ENCODE measurements at regions not wholly inside any gene's neighbourhood (a gene's known extent, or its start where the extent isn't known, plus 50 kb on each side); places are given as distances from the start of the nearest gene placed in this dataset.
"Not testable (repeated sequence)": the region's sequence is repeated elsewhere in the genome, so short reads cannot be mapped to it uniquely, and the experiment has no call there.

DNA sequence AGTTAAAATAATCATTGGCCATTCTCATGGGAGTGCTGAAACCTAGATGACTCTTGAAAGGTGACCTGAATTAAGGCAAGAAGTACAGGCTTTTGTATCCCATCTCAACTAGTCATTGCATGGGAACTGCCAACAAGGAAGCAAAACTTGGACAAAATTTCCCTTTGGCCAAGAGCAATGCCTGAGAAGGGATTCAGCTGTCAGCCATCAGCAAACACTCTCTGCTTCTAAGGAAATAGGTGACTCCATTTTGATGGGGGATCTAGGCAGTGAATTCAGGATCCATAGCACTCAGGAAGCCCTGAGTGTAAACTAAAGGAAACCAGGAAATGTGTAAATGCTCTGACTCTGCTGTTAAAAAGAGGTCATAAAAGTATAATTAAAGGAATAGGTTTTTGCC is 221.5 kb upstream of the TMEM229A start:
- TF ChIP-seq, protein P1, sequence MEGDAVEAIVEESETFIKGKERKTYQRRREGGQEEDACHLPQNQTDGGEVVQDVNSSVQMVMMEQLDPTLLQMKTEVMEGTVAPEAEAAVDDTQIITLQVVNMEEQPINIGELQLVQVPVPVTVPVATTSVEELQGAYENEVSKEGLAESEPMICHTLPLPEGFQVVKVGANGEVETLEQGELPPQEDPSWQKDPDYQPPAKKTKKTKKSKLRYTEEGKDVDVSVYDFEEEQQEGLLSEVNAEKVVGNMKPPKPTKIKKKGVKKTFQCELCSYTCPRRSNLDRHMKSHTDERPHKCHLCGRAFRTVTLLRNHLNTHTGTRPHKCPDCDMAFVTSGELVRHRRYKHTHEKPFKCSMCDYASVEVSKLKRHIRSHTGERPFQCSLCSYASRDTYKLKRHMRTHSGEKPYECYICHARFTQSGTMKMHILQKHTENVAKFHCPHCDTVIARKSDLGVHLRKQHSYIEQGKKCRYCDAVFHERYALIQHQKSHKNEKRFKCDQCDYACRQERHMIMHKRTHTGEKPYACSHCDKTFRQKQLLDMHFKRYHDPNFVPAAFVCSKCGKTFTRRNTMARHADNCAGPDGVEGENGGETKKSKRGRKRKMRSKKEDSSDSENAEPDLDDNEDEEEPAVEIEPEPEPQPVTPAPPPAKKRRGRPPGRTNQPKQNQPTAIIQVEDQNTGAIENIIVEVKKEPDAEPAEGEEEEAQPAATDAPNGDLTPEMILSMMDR (IDR thresholded peaks at IDR 0.05; ENCODE audit: low read depth, low read length): no peak
- POLR2A ChIA-PET: no interaction called here
- DNase-seq (ENCODE audit: low read depth, low spot score): no peak
- Histone ChIP-seq H3K27me3 (ENCODE audit: control insufficient read depth, insufficient read depth, low read length) (no peaks in the 10 kb centered on the region), H3K27ac (ENCODE audit: low read depth, low read length) (no peak overlapping the region), H3K9me3 (ENCODE audit: control insufficient read depth, insufficient read depth, low read length) (no peaks in the 10 kb centered on the region), H3K4me3 (ENCODE audit: low read depth, low read length) (no peak overlapping the region)
- CTCF ChIA-PET: no interaction called here

DNA sequence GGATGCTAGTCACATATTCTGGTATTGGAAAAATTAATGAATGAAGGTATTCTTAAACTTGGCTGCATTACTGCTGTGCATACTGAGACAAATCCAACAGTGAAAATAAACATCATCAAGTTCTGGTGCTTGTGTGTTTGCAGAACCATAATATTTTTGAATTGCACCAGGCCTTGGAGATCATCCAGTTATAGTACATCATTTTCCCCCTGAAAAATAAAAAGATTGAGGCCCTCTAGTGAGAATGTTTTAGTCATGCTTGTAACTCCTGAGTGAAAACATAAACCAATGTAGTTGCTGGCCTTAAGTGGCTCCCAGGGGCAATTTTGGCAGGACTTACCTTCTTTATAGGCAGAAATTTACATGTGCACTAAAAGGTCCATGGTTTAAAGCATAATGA is 218.8 kb upstream of the TMEM229A start:
- ChIA-PET CTCF (interaction anchor here (3.3 kb wide), 1 partner anchor 514 kb away, joined by 15 read pairs; the partner anchor contains the start of gene GPR37), POLR2A (no interaction called here)
- Histone ChIP-seq H3K9me3 (ENCODE audit: control insufficient read depth, insufficient read depth, low read length) (no peaks in the 10 kb centered on the region), H3K4me3 (ENCODE audit: low read depth, low read length) (no peak overlapping the region), H3K27me3 (ENCODE audit: control insufficient read depth, insufficient read depth, low read length) (no peaks in the 10 kb centered on the region), H3K27ac (ENCODE audit: low read depth, low read length) (no peak overlapping the region)
- TF ChIP-seq, protein P1 (IDR thresholded peaks at IDR 0.05; ENCODE audit: low read depth, low read length): no peak
- DNase-seq (ENCODE audit: low read depth, low spot score): no peak

DNA sequence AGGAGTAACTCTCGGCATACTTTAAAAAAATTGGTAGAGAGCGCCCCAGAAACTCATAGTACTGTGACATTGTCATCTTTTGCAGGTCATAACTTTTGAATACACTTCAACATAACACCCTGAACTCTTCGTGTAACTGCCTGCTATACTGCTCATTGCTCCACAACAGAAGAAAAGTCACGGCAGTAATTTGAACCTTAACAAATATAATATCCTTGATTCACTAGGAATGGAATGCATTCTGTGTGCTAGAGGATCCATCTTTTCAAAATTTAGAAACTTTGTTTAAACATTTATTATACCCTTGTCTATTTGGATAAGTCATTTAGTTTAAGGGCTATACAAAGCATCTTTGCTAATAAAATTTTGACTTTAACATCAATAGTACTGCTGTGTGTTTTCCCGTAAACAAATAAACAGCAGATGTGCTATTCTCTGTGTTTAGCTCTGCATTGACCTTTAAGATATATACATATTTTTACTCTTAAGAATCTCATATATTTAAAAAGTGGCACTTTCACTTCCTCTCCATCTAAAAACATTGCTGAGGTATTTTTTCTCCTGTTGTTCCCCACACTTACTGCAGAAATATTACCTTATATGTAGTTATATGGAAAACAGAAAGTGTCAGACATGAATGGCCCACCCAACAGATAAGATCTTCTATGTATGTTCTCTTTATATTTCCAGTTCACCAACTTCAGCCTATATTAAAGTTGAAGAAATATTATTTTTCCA is 217.6 kb upstream of the TMEM229A start:
- H3K27me3 ChIP-seq (ENCODE audit: control insufficient read depth, insufficient read depth, low read length): no peaks in the 10 kb centered on the region
- CTCF ChIA-PET: interaction anchor here (3.3 kb wide), 1 partner anchor 515 kb away, joined by 15 read pairs; the partner anchor contains the start of gene GPR37
- no peaks in the 10 kb centered on the region for H3K9me3 ChIP-seq (ENCODE audit: control insufficient read depth, insufficient read depth, low read length)
- H3K27ac ChIP-seq (ENCODE audit: low read depth, low read length): no peak overlapping the region
- POLR2A ChIA-PET: interaction anchor here (1.1 to 1.3 kb wide), 2 partner anchors 207 to 515 kb away, joined by 3 to 4 read pairs; partner anchors contain the start of gene GPR37
- no peak overlapping the region for H3K4me3 ChIP-seq (ENCODE audit: low read depth, low read length)
- TF ChIP-seq, protein P1 (IDR thresholded peaks at IDR 0.05; ENCODE audit: low read depth, low read length): no peak
- DNase-seq (ENCODE audit: low read depth, low spot score): no peak

DNA sequence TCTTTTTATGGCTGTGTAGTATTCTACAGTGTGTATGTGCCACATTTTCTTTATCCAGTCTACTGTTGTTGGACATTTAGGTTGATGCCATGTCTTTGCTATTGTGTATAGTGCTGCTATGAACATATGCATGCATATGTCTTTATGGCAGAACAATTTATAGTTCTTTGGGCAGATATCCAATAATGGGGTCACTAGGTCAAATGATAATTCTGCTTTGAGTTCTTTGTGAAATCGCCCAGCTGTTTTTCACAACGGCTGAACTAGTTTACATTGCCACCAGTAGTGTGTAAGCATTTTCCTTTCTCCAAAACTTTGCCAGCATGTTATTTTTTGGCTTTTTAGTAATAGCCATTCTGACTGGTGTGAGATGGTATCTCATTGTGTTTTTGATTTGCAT is 214.8 kb upstream of the TMEM229A start:
- POLR2A ChIA-PET: no interaction called here
- no peaks in the 10 kb centered on the region for H3K27me3 ChIP-seq (ENCODE audit: control insufficient read depth, insufficient read depth, low read length)
- CTCF ChIA-PET: interaction anchor here (2.7 kb wide), 1 partner anchor 92 kb away, joined by 8 read pairs; no protein-coding TSS in a partner anchor
- TF ChIP-seq, protein P1 (IDR thresholded peaks at IDR 0.05; ENCODE audit: low read depth, low read length): no peak
- no peak overlapping the region for H3K27ac ChIP-seq (ENCODE audit: low read depth, low read length)
- no peak for DNase-seq (ENCODE audit: low read depth, low spot score)
- H3K9me3 ChIP-seq (ENCODE audit: control insufficient read depth, insufficient read depth, low read length): no peaks in the 10 kb centered on the region
- no peak overlapping the region for H3K4me3 ChIP-seq (ENCODE audit: low read depth, low read length)

DNA sequence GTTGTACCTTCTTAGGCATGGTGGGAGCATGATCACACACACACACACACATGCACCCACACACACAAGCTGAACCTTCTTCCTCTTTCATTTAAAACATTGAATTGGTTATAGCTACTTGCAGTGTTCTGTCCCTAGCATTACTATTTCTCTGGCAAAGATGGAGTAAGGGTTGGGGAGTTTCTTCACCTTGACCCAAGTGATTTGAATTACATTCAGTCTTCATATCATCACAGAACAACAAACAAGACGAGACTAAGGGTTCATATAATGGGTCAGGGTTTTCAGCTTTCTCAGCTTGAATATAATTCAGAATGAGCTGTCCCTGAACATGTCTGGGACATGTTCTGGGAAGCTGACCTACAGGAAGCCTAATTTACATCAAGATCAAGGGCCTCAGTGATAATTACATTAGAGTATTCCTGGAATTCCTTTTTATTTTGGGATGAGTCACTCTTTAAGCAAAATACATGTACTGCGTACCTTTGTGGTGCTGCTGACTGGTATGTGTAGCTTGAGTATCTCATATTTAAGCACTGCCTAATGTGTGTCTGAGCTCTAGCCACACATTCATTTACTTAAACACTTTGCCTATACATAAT is 213.5 kb upstream of the TMEM229A start:
- DNase-seq (ENCODE audit: low read depth, low spot score): no peak
- POLR2A ChIA-PET: no interaction called here
- CTCF ChIA-PET: interaction anchor here (1.2 to 1.8 kb wide), 2 partner anchors 30 to 519 kb away, joined by 4 to 8 read pairs; partner anchors contain the start of gene GPR37
- Histone ChIP-seq H3K4me3 (ENCODE audit: low read depth, low read length) (no peak overlapping the region), H3K9me3 (ENCODE audit: control insufficient read depth, insufficient read depth, low read length) (no peaks in the 10 kb centered on the region), H3K27me3 (ENCODE audit: control insufficient read depth, insufficient read depth, low read length) (no peaks in the 10 kb centered on the region), H3K27ac (ENCODE audit: low read depth, low read length) (peak overlapping the region; percentile 13)
- TF ChIP-seq, protein P1 (IDR thresholded peaks at IDR 0.05; ENCODE audit: low read depth, low read length): no peak

DNA sequence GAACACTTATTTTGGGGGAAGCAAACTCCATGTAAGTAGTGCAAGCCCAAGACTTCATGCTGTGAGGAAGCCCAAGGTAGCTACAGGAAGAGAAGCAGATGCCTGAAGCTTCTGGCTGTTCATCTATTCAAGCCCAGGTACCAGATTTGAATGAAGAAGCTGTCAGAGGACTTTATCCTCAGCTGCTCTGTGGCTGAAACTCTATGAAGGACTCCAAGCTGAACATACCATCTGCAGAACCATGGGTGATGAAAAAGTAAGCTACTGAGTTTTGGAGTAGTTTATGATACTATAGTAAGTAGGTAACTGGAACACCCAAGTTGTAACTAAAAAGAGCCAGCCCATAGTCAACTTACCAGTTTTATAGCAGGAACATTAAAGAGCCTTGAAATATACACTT is 211.6 kb upstream of the TMEM229A start:
- DNase-seq (ENCODE audit: low read depth, low spot score); H3K4me3 ChIP-seq (ENCODE audit: low read depth, low read length); H3K9me3 ChIP-seq (ENCODE audit: control insufficient read depth, insufficient read depth, low read length); POLR2A ChIA-PET; H3K27ac ChIP-seq (ENCODE audit: low read depth, low read length); H3K27me3 ChIP-seq (ENCODE audit: control insufficient read depth, insufficient read depth, low read length): not testable (repeated sequence)
- CTCF ChIA-PET: interaction anchor here (1.5 to 1.8 kb wide), 2 partner anchors 31 to 521 kb away, joined by 6 read pairs; partner anchors contain the start of gene GPR37

Measured in AG04450 (cell line).